SU-DHL-6 (cell line): ENCODE measurements at regions not wholly inside any gene's neighbourhood (a gene's known extent, or its start where the extent isn't known, plus 50 kb on each side); places are given as distances from the start of the nearest gene placed in this dataset.

Experiments
- EZH2phosphoT487 ChIP-seq: fragments of 200-600 bp; sonication (generic), shearing (Covaris generic); conservative IDR thresholded peaks from 2 replicates; pipeline ENCODE4 v1.6.1; 2018; ENCODE audit warnings: mild to moderate bottlenecking, antibody characterized with exemption, low read length, moderate library complexity, mixed read lengths
- TF ChIP-seq, protein P1 (sequence below): fragments of 200-600 bp; sonication (generic); IDR thresholded peaks from one replicate; pipeline ENCODE4 v1.5.1; 2017; ENCODE audit warnings: antibody characterized with exemption, mild to moderate bottlenecking, low read length, moderate library complexity; ENCODE audit not compliant: insufficient read depth, poor library complexity, severe bottlenecking

- TF ChIP-seq, protein P1, sequence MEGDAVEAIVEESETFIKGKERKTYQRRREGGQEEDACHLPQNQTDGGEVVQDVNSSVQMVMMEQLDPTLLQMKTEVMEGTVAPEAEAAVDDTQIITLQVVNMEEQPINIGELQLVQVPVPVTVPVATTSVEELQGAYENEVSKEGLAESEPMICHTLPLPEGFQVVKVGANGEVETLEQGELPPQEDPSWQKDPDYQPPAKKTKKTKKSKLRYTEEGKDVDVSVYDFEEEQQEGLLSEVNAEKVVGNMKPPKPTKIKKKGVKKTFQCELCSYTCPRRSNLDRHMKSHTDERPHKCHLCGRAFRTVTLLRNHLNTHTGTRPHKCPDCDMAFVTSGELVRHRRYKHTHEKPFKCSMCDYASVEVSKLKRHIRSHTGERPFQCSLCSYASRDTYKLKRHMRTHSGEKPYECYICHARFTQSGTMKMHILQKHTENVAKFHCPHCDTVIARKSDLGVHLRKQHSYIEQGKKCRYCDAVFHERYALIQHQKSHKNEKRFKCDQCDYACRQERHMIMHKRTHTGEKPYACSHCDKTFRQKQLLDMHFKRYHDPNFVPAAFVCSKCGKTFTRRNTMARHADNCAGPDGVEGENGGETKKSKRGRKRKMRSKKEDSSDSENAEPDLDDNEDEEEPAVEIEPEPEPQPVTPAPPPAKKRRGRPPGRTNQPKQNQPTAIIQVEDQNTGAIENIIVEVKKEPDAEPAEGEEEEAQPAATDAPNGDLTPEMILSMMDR = no peak
- no peak for TF ChIP-seq EZH2phosphoT487
Measured at GRCh38 chr20:20915844-20916243, 190.3 kb downstream of the LINC00237 start.
